BJ (cell line): ENCODE measurements at regions not wholly inside any gene's neighbourhood (a gene's known extent, or its start where the extent isn't known, plus 50 kb on each side); places are given as distances from the start of the nearest gene placed in this dataset.

ENCODE experiments used
- CTCF ChIA-PET: fragments of 350-600 bp; formaldehyde crosslinking; extraction: SDS; loops from one replicate; lab custom pipeline; 2021; ENCODE audit warnings: antibody characterized with exemption, inconsistent platforms; lab: Yijun Ruan, JAX
- POLR2A ChIA-PET: fragments of 300-600 bp; sonication (Branson Sonifier 250); formaldehyde crosslinking; extraction: SDS; loops from one replicate; lab custom pipeline; 2021; ENCODE audit warnings: antibody characterized with exemption; lab: Charles Lee
- DNase-seq: peaks from one replicate; pipeline ENCODE4 v3.0.0-alpha.2; 2011; ENCODE audit warnings: low read depth
- H3K27me3 ChIP-seq: 2 replicates; pipeline ENCODE4 v1.6.0; 2011; ENCODE audit warnings: low read length; ENCODE audit not compliant: control insufficient read depth, insufficient read depth
- H3K36me3 ChIP-seq: 2 replicates; pipeline ENCODE4 v1.5.1; 2011; ENCODE audit warnings: low read length; ENCODE audit not compliant: control insufficient read depth, insufficient read depth
- H3K4me3 ChIP-seq: 2 replicates; pipeline ENCODE4 v1.5.1; 2011; ENCODE audit warnings: low read depth, mild to moderate bottlenecking, control low read depth, low read length
- TF ChIP-seq, protein P1 (sequence below): IDR thresholded peaks from 2 replicates; pipeline ENCODE4 v1.5.1; 2011; ENCODE audit warnings: low read depth, mild to moderate bottlenecking, control low read depth, inconsistent platforms, low read length, moderate library complexity; ENCODE audit not compliant: insufficient read depth

- H3K36me3 ChIP-seq: no peaks in the 10 kb centered on the region
- H3K27me3 ChIP-seq: no peaks in the 10 kb centered on the region
- peak; percentile 71 for DNase-seq
- no peak overlapping the region for H3K4me3 ChIP-seq
- TF ChIP-seq, protein P1, sequence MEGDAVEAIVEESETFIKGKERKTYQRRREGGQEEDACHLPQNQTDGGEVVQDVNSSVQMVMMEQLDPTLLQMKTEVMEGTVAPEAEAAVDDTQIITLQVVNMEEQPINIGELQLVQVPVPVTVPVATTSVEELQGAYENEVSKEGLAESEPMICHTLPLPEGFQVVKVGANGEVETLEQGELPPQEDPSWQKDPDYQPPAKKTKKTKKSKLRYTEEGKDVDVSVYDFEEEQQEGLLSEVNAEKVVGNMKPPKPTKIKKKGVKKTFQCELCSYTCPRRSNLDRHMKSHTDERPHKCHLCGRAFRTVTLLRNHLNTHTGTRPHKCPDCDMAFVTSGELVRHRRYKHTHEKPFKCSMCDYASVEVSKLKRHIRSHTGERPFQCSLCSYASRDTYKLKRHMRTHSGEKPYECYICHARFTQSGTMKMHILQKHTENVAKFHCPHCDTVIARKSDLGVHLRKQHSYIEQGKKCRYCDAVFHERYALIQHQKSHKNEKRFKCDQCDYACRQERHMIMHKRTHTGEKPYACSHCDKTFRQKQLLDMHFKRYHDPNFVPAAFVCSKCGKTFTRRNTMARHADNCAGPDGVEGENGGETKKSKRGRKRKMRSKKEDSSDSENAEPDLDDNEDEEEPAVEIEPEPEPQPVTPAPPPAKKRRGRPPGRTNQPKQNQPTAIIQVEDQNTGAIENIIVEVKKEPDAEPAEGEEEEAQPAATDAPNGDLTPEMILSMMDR: no peak
- CTCF ChIA-PET: interaction anchor here (1.4 to 1.9 kb wide), 4 partner anchors 10 to 145 kb away, joined by 3 to 5 read pairs (median 5); no protein-coding TSS in a partner anchor
- POLR2A ChIA-PET: no interaction called here
Measured at GRCh38 chr11:19597206-19597605, 115.4 kb upstream of the NAV2 start.

- peak; percentile 94 for DNase-seq
- Histone ChIP-seq H3K36me3 (no peaks in the 10 kb centered on the region), H3K27me3 (no peaks in the 10 kb centered on the region), H3K4me3 (no peak overlapping the region)
- ChIA-PET POLR2A (interaction anchor here (0.9 kb wide), 1 partner anchor 116 kb away, joined by 4 read pairs; no protein-coding TSS in a partner anchor), CTCF (interaction anchor here (1.1 to 1.9 kb wide), 6 partner anchors 9 to 307 kb away, joined by 3 to 5 read pairs (median 4); no protein-coding TSS in a partner anchor)
- TF ChIP-seq, protein P1: no peak
Measured at GRCh38 chr11:19595840-19596751, 116.5 kb upstream of the NAV2 start.

GRCh38 chr11:19595499-19595839 is 117.2 kb upstream of the NAV2 start:
- ChIA-PET POLR2A (no interaction called here), CTCF (interaction anchor here (1.1 to 1.8 kb wide), 5 partner anchors 8 to 308 kb away, joined by 3 to 5 read pairs (median 4); no protein-coding TSS in a partner anchor)
- H3K36me3 ChIP-seq: no peaks in the 10 kb centered on the region
- TF ChIP-seq, protein P1: no peak
- DNase-seq: no peak
- no peaks in the 10 kb centered on the region for H3K27me3 ChIP-seq
- H3K4me3 ChIP-seq: no peak overlapping the region

GRCh38 chr11:19594326-19594725 is 118.3 kb upstream of the NAV2 start:
- H3K4me3 ChIP-seq: no peak overlapping the region
- H3K27me3 ChIP-seq: no peaks in the 10 kb centered on the region
- no peak for DNase-seq
- TF ChIP-seq, protein P1: no peak
- H3K36me3 ChIP-seq: no peaks in the 10 kb centered on the region
- POLR2A ChIA-PET: no interaction called here
- CTCF ChIA-PET: interaction anchor here (1.1 to 1.7 kb wide), 3 partner anchors 15 to 84 kb away, joined by 4 to 8 read pairs (median 7); no protein-coding TSS in a partner anchor

DNA sequence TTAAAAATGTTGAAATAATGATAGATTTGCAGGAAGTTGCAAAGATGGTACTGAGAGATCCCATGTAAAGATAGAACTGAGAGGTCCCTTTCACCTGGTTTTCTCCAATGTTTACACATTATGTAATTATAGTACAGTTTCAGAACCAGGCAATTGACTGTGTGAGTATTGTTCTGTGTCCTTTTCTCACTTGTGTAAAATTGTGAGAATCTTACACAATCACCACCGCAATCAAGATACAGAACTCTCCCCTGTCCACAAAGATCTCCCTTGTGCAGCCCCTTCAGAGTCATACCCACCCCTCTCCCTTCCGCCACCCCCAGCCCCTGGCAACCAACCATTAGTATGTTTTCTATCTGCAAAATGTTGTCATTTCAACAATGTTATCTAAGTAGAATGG is 119.8 kb upstream of the NAV2 start:
- TF ChIP-seq, protein P1: no peak
- H3K4me3 ChIP-seq: no peak overlapping the region
- POLR2A ChIA-PET: no interaction called here
- H3K36me3 ChIP-seq: no peaks in the 10 kb centered on the region
- DNase-seq: no peak
- CTCF ChIA-PET: interaction anchor here (1.3 to 2.1 kb wide), 3 partner anchors 13 to 40 kb away, joined by 3 to 8 read pairs (median 4); no protein-coding TSS in a partner anchor
- no peaks in the 10 kb centered on the region for H3K27me3 ChIP-seq
